ENCODE measurements at regions not wholly inside any gene's neighbourhood (a gene's known extent, or its start where the extent isn't known, plus 50 kb on each side); places are given as distances from the start of the nearest gene placed in this dataset.
"Not testable (repeated sequence)": the region's sequence is repeated elsewhere in the genome, so short reads cannot be mapped to it uniquely, and the experiment has no call there.

DNA sequence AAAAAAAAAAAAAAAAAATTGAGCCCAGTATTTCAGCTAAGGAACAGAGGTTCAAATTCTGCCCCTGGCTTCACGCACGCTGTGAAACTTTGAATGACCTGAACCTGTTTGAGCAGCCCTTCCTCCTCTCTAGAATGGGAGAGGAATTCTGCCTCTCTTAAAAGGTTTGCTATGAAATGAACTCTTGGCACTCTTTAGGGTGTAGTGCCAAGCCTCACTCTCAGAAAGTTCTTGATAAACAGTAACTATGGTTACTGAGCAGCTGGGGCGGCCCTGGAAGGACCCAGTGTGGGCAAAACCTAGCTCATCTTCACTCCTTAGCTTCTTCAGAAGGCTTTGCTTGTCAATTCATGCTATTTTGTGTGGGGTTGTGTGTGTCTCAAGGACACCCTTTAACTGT lies 73.7 kb downstream of the GEMIN8 start:
- FAIRE-seq: no peak

DNA sequence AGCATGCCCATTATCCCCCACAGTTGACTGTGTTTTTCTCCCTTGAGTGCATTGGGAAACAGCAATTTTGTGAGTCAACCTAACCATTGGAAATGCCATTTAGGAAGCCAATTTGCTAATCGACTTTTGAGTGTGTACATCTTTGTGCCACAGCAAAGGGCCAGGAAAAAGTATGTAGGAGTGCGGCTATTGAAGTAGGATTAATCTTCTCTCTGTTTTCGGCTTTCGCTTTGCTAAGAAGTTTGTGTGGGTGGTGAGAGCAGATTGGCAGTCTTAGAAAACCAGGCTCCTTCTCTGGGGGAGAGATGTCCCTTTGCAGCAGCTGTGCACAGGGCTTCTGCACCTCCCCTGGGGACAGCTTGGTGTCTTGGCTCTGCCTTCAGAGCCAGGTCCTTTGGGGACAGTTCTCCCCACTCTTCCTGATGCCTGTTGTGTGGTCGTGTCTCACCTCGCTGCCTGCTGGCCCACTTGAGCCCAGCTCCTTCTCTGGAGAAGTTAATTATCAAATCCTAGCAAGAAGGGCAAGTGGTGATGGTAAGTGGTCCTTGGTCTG lies 74.5 kb downstream of the GEMIN8 start:
- no peak for FAIRE-seq

DNA sequence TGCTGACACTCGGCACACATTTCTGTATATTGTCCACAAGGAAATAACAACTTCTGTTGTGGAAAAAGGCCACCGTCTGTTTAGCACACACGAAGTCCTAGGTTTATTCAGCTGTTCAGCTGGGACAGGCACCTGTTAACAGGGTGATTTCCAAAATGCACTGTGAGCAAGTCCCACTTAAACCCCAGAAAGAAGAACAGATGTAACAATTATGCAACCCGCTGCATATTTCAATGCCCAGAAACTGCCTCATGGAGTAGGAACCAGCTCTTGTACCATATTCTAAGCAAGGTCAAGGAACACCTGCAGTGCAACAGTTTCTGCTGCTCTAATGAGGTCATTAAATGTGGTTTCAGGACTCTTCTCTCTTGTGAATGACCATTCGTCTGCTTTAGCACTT lies 77.1 kb downstream of the GEMIN8 start:
- no peak for FAIRE-seq

DNA sequence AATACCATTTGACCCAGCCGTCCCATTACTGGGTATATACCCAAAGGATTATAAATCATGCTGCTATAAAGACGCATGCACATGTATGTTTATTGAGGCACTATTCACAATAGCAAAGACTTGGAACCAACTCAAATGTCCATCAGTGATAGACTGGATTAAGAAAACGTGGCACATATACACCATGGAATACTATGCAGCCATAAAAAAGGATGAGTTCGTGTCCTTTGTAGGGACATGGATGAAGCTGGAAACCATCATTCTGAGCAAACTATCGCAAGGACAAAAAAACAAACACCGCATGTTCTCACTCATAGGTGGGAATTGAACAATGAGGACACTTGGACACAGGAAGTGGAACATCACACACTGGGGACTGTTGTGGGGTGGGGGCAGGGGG lies 83.5 kb downstream of the GEMIN8 start:
- not testable (repeated sequence) for FAIRE-seq

DNA sequence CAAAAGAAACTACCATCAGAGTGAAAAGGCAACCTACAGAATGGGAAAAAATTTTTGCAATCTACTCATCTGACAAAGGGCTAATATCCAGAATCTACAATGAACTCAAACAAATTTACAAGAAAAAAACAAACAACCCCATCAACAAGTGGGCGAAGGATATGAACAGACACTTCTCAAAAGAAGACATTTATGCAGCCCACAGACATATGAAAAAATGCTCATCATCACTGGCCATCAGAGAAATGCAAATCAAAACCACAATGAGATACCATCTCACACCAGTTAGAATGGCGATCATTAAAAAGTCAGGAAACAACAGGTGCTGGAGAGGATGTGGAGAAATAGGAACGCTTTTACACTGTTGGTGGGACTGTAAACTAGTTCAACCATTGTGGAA lies 83.9 kb downstream of the GEMIN8 start:
- FAIRE-seq: not testable (repeated sequence)

DNA sequence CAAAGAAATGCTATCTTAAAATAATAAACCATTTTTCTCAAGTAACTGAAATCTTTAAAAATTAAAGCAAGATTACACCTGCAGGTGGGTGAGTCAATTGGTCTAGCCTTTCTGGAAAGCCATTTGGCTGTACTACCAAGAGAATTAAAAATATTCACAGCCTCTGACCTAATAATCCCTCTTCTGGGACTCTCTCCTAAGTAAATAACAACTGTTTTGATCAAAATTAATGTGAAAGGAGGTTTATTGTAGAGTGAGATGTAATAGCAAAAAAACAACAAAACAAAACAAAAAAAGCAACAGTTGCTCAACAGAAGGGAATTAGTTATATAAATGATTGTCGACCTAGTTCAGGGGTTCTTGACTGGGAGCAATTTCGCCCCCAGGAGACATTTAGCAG lies 89.0 kb downstream of the GEMIN8 start:
- peak; percentile 66 for FAIRE-seq

DNA sequence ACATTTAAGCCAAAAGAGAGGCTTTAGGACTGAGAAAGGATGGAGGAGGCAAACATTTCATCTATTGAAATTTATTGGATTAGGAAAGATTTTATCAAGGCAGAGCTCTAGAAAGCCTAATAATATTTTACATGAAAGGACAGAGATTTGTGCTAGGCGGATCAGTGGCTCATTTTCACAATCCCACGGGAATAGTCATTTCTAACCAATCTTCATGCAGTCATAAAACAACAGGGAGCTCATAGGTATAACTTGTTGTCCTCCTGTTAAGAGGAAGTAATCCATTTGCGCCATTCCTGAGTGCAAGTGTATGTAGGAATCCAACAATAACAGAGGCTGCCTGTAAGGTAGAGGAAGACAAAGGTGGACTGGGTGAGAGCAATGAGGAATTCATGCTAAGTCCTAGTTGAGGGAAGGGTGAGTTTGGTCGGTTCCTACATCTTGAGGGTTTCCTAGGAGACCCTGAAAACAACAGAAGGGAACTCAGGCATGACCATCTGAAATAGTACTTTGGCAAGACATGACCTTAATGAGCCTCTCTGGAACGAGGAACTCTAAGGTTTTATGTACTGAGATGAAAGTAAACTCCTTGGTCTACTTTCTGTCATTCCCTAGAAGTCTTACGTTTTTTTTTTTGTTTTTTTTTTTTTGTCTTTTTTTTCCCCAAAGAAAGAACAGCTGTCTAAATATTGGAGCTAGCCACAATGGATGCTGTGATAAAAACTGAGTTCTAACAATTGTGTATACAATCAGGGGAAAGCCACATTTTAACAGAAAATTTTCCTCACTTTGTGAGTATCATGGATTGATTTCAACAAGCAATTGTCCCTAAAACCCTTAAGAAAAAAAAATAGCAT lies 89.7 kb downstream of the GEMIN8 start:
- no peak for FAIRE-seq

DNA sequence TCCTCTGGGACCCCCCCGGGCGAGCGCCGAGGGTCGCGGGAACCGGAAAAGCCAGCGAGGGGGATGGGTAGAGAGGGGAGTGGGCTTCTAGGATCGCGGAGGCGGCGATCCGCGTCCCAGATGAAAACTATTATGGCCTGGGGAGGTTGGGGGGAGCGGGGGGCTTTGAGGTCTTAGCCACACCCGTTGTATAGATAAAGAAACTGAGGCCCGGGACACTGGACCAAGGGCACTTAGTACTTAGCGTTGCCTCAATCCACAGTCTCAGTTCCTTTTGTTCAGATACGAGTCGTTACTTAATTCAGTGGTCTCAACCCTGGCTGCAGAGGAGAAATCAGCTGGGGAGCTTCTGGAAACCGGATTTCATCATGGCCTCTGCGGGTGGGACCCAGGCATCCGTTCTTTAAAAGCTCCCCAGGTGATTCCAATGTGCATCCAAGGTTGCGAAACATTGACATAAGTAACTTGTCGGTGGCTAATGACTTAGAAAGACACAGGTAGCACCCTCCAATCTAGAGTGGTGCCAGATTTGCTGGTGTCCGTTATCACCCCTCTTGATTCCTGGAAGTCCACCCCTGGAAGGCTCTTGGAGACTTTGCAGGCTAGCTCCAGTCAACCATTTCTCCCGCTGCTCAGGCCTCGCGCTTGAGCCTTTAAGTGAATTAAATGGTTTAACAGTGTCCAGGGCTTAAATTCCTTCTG lies 90.7 kb downstream of the GEMIN8 start:
- no peak for FAIRE-seq

DNA sequence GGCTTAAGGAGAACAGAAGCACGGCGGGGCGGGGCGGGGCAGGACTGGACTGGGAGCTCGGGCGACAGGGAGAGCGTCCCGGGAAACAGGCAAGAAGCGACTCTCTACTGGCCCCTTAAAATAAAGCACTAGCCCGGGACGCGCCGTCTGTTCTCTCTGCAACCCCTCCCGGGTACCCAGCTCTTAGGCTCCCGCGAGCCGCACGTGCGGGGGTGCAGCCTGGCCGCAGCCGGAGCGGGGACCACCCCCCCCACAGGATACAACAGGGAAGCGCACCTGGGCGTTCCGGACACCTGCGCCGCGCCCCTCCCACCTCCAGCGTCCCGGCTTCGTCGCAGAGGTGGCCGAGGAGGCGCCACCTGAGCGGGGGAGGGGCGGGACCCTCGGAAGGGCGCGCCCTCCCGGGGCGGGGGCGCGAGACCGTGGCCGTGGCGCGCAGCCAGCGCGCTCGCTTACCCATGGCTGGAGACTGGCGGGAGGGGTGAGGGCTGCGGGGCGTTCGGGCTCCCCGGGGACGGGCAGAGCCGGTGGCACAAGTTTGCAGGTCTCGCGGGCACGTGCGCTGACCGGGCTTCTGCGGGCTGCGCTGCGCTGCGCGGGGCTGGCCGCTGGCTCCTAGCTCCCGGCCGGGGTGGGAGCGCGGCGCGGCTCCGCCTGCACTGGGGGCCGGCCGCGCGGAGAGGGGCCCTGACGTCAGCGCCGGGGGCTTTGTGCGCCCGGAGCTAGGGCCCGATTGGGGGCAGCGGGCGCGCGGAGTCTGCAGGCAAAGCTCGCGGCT lies 91.5 kb downstream of the GEMIN8 start:
- FAIRE-seq: no peak

DNA sequence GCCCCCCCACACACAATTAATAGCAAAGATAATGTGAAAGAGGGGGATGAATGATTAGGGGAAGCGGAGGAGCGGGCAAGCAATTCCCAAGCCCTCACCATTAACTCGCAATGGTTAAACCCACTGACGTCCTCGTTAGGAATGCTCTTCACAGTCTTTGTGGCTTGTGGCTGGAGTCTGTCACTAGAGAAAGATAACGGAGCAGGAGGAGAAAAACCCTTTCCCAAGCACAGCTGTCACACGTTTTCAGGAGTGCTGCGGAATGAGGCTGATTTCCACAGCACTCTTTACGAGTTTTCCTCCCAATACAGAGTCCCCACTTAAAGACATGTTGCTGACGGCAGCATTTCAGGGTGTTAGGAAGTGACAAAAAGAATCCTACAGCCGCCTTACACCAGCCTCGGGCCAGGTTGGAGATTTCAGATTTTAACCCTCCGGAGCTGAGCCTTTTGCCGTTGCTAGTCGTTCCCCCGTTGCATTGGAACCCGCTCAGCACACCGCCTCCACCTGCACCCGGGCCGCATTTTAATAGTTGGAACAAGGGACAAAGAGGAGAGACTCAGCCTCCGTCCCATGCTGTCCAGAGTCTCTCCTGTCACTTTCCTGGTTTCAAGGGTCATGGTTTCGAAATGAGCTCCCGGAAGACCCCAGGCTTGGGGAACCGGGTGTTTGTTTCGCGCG lies 92.2 kb downstream of the GEMIN8 start:
- no peak for FAIRE-seq

DNA sequence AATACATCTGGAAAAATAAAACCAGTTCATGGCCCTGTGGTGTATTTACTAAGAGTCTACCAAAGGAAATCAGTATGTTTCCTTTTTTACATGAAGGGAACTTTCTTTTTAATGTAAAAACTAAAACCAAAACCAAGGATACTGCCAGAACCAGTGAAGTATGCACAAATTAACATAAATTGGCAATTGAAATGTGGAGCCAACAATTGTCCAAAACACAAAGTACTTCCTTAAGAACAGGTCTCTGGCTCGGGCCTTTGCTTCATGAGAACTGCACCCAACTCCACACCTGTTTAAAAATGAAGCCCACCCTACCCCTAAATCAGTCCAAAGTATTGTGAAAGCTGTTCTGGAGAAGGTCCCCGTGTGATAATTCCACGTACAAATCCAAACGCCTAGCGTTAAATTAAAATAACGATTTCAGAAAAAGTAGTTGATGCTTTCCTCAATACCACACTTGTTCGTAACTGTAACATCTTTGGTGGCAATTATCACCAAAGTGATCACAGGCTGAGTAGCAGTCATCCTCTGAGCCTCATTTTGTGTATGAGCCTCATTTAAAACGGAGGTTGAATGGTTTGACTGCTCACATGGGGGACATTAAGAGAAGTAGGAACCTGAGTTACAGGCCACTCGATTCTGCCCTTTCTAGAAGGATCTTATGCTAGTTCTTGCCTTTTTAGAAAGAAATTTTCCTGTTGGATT lies 93.0 kb downstream of the GEMIN8 start:
- no peak for FAIRE-seq

DNA sequence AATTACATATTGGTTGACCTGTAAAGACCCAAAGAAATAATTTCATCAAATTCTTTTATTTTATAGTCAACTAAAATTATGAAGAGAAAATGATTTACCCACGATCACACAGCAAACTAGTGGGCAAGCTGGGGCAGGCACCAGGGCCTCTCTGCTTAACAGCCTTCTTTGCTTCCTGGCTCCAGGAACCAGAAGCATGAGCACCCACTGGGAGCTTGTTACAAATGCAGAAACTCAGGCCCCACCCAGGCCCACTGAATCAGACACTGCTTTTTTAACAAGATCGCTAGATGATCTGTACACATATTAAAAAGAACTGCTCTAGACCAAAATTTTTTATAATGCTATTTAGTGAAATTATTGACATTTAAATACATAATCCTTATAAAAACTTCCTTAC lies 95.0 kb downstream of the GEMIN8 start:
- FAIRE-seq: no peak

DNA sequence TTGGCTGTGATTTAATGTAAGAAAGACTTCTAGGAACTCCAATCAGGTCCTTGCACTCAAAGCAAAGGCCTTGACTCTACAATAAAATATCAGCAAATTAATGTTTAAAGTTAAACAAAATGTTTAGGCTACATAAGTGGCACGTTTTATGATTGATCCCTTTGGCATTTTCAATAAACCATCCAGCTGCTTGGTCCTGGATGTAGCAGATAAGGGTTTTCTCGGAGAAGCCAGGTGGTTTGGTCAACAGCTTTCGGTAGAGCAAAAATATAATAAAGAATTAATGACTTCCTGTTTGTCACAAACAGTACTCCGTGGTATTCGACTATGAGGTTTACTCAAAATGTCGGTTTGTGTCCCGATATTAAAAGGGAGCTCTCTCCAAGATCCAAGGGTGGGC lies 95.8 kb downstream of the GEMIN8 start:
- FAIRE-seq: no peak

DNA sequence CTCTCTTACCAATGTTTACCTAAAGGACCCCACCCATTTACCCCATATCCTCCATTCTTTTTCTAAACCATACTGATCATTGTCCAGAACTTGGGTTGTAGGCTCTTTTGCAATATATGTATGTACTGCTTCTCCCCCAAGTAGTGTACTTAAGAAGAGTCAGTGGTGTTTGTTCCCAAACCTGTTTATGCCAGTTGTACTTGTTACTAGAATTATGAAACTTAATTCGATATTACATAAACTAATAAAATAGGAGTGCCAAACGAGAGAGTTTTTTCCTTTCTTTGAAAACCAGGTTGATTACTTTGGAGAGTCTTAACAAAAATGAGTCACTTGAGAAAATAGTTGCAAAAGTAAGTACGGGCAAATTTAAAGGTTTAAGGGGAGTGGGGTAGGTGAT lies 96.3 kb downstream of the GEMIN8 start:
- FAIRE-seq: no peak

DNA sequence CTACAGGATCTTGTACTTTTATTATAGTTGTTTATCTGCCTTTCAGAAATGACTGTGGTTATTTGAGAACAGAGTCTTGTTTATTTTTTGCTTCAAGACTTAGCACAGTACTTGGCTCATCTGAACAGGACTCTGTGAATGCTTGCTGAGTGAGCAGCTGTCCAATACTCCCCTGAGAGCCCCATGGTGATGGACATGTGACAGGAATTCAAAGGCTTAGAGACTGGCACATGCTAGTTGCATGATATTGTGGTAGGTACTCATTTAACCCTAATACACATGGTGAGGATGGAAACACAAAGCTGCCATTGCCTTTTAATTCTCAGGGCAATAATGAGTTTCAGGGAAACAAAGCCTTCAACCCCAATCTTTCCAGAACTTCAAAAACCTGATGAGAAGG lies 97.3 kb downstream of the GEMIN8 start:
- FAIRE-seq: no peak

DNA sequence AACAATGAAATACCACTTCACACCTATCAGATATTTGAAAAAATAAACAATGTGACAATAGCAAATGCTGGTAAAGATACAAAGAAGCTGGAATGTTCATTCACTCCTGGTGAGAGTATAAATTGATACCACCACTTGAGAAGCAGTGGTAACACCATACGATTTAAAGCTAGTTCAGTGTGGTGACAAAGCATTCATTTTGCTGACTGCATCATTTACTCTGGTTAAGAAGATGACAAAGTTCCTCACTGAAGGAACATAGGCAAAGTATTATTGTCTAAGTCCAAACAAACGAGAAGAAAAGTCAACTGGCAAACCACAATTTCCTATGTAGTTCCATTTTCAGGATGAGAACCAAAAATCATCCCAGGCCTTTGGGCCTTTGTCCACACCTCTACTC lies 102.5 kb downstream of the GEMIN8 start:
- FAIRE-seq: no peak

DNA sequence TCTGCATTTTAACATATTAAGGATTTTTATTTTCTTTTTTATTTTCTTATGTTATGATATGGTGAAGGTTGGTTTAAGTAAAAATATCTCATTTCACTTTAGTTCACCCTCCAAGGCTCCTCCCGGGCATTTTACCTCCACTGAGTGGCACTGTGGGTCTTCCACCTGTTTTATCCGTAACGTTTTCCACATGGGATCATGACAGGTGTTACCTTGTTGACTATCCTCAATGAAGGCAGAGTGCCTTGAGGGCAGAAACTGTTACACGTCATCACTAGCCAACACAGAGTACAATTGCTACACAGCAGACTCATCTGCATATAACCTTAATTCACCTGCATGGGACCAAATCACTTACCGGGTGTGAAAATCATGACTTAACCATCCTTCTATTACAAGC lies 105.8 kb downstream of the GEMIN8 start:
- no peak for FAIRE-seq

DNA sequence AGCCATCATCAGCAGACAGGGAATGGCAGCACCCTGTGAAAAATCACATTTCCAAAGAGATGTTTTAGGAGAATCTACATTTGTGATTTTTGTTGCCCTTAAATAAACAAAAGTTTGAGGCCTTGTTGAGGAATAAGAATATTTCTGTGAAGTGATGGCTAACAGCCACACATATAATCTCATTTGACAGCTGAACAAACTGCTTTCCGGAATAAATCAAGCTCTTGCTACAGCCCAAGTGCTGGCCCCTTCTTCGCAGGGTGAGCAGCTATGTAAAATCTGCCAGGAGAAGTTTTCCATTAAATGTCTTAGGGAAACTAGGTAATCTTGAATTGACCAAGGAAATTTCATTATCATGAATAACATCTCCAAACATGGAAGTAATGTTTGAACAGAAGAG lies 106.4 kb upstream of the GPM6B start:
- FAIRE-seq: no peak

DNA sequence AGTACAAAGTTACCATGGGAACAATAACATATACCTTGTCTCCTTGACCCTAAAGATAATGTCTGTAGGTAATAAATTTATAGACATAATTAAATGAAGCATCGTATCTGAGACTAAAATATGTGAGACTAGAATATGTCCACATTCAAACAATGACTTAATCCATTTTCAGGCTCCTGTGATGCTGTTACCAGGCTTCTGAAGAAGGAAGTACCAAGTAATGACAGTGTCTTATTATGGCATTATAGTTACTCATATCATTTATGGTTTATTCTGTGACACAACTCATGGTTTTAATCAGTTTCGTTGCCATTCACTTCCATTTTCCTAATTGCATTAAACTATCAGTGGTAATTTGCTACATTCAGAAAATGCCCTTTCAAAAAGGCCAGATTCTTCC lies 100.6 kb upstream of the GPM6B start:
- FAIRE-seq: no peak

DNA sequence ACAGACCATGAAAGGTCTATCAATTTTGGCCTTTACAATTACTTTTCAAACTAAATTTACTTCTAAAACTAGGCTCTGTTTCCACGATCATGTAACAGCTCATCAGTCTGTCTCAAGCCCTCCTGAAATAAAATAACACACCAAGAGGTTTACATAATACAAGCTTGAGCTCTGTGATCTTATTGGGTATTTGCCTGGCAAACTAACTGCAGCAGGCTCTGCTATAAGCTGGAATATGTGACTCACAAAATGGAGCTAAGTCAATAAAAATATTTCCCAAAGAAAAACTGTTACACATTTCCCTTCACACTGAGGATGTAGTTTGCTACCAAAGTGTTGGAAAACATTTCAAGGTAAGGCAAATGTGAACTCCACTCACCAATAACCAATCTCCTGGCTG lies 94.7 kb upstream of the GPM6B start:
- FAIRE-seq: no peak

DNA sequence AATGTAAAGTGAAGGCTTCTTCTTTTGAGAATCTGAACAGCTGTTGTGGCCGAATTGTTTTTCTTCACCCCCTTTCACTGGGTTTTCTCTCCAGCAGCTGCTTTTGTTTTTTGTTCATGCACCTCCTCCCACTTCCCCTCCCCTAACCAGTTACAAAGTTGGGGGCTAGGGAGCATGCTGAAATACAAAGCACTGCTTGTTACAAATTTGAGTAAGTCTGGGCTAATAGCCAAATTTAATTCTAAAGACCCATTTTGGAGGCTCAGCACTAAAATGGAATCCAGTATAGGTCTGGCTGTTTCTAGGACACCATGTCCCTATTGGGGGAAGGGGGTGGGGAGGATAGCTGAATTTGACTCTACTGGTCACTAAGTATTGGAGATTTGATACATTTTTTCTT lies 89.2 kb upstream of the GPM6B start:
- no peak for FAIRE-seq

DNA sequence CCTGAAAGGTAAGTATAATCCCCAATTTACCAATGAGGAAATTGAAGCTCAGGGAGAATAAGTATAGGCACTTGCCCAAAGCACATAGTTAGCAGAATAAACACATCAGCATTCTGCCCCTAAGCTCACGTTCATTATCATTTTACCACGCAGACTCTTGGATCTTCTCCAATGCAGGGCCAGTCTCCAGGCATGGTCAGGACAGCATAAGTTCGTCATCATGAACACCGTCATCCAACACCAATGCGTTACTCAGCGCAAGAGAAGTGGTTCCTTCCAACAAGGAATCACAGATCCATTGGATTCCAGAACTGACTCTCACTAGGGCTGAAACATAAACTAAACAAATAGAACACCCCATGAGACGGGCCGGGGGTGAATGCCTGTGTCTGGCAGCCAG lies 86.5 kb upstream of the GPM6B start:
- no peak for FAIRE-seq

All from endometrium (tissue), 2 donors.